Gastroesophageal sphincter (tissue), 3 donors: ENCODE measurements at regions not wholly inside any gene's neighbourhood (a gene's known extent, or its start where the extent isn't known, plus 50 kb on each side); places are given as distances from the start of the nearest gene placed in this dataset.

Source experiments
- POLR2A ChIP-seq, 2 donors: fragments of 450-650 bp; IDR thresholded peaks; one replicate each; pipeline ENCODE4 v1.6.1; 2017; ENCODE audit warnings: antibody characterized with exemption in 2 of 2, mild to moderate bottlenecking in 2 of 2, moderate library complexity in 1 of 2
- TF ChIP-seq, protein P1 (sequence below), 4 experiments: fragments of 200-600 bp in 2 of 4; fragments of 450-650 bp in 2 of 4; sonication (generic) in 1 of 4; IDR thresholded peaks; one replicate each; pipeline ENCODE4 v1.5.1; 2017 to 2019; ENCODE audit warnings: antibody characterized with exemption in 4 of 4, mild to moderate bottlenecking in 2 of 4, moderate library complexity in 2 of 4

- TF ChIP-seq, protein P1, sequence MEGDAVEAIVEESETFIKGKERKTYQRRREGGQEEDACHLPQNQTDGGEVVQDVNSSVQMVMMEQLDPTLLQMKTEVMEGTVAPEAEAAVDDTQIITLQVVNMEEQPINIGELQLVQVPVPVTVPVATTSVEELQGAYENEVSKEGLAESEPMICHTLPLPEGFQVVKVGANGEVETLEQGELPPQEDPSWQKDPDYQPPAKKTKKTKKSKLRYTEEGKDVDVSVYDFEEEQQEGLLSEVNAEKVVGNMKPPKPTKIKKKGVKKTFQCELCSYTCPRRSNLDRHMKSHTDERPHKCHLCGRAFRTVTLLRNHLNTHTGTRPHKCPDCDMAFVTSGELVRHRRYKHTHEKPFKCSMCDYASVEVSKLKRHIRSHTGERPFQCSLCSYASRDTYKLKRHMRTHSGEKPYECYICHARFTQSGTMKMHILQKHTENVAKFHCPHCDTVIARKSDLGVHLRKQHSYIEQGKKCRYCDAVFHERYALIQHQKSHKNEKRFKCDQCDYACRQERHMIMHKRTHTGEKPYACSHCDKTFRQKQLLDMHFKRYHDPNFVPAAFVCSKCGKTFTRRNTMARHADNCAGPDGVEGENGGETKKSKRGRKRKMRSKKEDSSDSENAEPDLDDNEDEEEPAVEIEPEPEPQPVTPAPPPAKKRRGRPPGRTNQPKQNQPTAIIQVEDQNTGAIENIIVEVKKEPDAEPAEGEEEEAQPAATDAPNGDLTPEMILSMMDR (IDR thresholded peaks at IDR 0.05) = no peak
- no peak for TF ChIP-seq POLR2A (IDR thresholded peaks at IDR 0.05)
Observed at GRCh38 chr13:55550624-55551023, 1590.1 kb upstream of the PRR20A start.
